Activated T-cell treated with anti-CD3 and anti-CD28 coated beads, Interleukin-2, amount 50 U/mL, for 24 hours (primary cell): ENCODE measurements at regions not wholly inside any gene's neighbourhood (a gene's known extent, or its start where the extent isn't known, plus 50 kb on each side); places are given as distances from the start of the nearest gene placed in this dataset.

Source experiments
- DNase-seq: peaks from one replicate; pipeline ENCODE4 v3.0.0-alpha.2; 2020
- H3K27ac Mint-ChIP-seq: 2 replicates; pipeline ENCODE4 v1.8.0; 2020; ENCODE audit warnings: mild to moderate bottlenecking, mixed read lengths
- H3K27me3 Mint-ChIP-seq: 2 replicates; pipeline ENCODE4 v1.8.0; 2020; ENCODE audit warnings: mixed read lengths
- H3K36me3 Mint-ChIP-seq: 2 replicates; pipeline ENCODE4 v1.8.0; 2020; ENCODE audit warnings: low read depth, mixed read lengths
- H3K4me1 Mint-ChIP-seq: 2 replicates; pipeline ENCODE4 v1.8.0; 2020; ENCODE audit warnings: low read depth, mixed read lengths
- H3K4me3 Mint-ChIP-seq: 2 replicates; pipeline ENCODE4 v1.8.0; 2020; ENCODE audit warnings: mild to moderate bottlenecking, moderate library complexity, mixed read lengths
- H3K9me3 Mint-ChIP-seq: 2 replicates; pipeline ENCODE4 v1.8.0; 2020; ENCODE audit warnings: mixed read lengths

DNA sequence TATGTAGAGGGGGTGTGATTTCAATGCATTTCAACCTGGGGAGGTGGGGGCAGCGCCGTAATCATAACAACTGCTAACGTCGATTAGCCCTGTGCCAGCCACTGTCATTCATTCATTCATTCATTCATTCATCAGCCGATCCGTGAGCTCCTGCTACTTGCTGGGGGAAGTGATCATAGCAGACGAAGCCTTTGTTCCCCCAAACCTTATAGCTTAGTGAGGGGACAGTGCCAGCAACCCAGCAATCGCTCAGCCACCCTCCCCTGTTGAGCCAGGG lies 106.5 kb upstream of the GSE1 start:
- Mint-ChIP-seq H3K4me3 (no peak overlapping the region), H3K36me3 (no peaks in the 10 kb centered on the region), H3K27me3 (no peaks in the 10 kb centered on the region), H3K9me3 (no peaks in the 10 kb centered on the region), H3K27ac (no peak overlapping the region), H3K4me1 (no peaks in the 10 kb centered on the region)
- no peak for DNase-seq

DNA sequence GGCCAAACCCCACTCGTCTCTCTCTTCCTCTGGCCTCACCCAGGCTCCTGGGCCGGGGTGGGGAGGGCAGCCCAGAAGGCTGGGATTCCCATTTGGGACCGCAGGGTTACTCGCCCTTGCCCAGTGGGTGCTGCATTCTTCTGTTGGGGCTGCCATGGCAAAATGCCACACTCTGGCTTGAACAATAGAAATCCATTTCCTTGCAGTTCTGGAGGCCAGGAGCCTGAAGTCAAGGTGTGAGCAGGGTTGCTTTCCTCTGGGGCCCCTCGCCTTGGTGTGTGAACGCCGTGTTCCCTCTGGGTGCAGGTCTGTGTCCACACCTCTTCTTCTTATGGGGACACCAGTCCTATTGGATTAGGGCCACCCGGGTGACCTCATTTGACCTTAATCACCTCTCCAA lies 105.8 kb upstream of the GSE1 start:
- H3K9me3 Mint-ChIP-seq, result no peaks in the 10 kb centered on the region
- no peak overlapping the region for H3K4me3 Mint-ChIP-seq
- H3K36me3 Mint-ChIP-seq, result no peaks in the 10 kb centered on the region
- H3K4me1 Mint-ChIP-seq, result no peaks in the 10 kb centered on the region
- no peaks in the 10 kb centered on the region for H3K27me3 Mint-ChIP-seq
- no peak for DNase-seq
- H3K27ac Mint-ChIP-seq, result no peak overlapping the region

DNA sequence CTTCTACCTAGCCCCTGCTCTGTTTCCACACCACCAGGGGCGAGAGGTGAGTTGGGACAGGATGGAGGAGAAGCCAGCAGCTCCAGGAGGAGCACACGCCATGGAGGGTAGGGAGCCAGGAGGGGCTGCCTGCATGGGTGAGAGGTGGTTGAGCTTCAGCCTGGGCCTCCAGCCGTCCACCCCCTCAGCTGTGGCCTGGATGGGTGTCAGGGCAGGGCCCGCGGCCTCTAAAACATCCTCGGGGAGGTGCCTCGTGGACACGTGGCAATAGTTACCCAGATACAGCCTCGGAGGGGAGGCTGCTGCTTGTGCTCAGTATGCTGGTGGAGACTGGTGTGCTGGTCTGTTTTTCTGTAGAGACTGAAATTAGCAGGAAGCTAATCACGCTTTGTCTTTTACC lies 104.7 kb upstream of the GSE1 start:
- no peaks in the 10 kb centered on the region for H3K36me3 Mint-ChIP-seq
- no peak overlapping the region for H3K27ac Mint-ChIP-seq
- H3K4me1 Mint-ChIP-seq, result no peaks in the 10 kb centered on the region
- H3K9me3 Mint-ChIP-seq, result no peaks in the 10 kb centered on the region
- no peaks in the 10 kb centered on the region for H3K27me3 Mint-ChIP-seq
- no peak for DNase-seq
- H3K4me3 Mint-ChIP-seq, result no peak overlapping the region

DNA sequence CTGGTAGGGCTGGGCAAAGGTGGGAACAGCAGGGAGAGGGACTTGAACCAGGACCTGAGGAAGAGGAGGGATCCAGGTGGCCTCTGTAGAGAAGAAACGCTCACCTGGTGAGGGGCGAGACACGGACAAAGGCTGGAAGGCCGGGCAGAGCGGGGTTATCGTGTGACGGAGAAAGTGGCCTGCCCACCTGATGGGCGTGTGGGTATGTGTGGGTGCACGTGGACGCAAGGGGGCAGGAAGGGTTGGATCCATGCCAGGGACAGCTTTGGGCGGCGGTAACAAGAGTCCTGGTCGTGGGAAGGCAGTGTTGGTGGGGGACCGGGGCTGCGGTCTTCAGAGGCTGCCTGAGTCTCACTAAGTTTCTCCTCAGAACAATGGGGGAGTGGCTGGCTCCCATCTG lies 104.1 kb upstream of the GSE1 start:
- Mint-ChIP-seq H3K27me3 (no peaks in the 10 kb centered on the region), H3K4me1 (no peaks in the 10 kb centered on the region), H3K36me3 (no peaks in the 10 kb centered on the region), H3K27ac (no peak overlapping the region), H3K4me3 (no peak overlapping the region), H3K9me3 (no peaks in the 10 kb centered on the region)
- DNase-seq, result no peak

DNA sequence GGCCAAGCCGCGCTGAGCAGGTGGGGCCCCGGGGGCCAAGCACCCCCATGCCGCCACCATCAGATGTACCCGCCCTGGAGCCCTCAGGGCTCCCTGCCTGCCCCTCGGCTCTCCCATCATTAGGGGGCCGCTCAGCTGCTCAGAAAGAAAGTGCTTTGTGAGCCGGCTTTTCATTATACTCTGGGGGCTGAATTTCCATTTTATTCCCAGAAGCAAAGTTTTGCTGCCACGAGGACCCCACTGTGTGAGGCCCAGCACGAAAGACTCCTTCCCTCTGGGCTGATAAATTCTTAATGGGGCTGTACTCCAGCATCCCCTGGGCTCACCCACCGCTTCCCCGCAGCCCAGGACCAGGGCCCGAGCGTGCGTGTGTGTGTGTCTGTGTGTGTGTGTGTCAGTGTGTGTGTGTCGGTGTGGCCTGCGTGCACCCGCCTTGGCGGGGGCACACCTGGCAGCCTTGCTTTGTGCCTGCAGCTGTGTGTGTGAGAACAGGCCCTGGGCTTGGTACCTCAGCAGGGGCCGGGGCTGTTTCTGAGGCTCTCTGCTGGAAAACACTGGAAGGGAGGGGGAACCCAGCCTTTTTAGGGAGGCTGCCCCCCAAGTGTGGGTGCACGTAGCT lies 103.0 kb upstream of the GSE1 start:
- H3K27me3 Mint-ChIP-seq, result no peaks in the 10 kb centered on the region
- no peak overlapping the region for H3K27ac Mint-ChIP-seq
- H3K9me3 Mint-ChIP-seq, result no peaks in the 10 kb centered on the region
- DNase-seq, result no peak
- H3K4me1 Mint-ChIP-seq, result no peaks in the 10 kb centered on the region
- H3K36me3 Mint-ChIP-seq, result no peaks in the 10 kb centered on the region
- no peak overlapping the region for H3K4me3 Mint-ChIP-seq

DNA sequence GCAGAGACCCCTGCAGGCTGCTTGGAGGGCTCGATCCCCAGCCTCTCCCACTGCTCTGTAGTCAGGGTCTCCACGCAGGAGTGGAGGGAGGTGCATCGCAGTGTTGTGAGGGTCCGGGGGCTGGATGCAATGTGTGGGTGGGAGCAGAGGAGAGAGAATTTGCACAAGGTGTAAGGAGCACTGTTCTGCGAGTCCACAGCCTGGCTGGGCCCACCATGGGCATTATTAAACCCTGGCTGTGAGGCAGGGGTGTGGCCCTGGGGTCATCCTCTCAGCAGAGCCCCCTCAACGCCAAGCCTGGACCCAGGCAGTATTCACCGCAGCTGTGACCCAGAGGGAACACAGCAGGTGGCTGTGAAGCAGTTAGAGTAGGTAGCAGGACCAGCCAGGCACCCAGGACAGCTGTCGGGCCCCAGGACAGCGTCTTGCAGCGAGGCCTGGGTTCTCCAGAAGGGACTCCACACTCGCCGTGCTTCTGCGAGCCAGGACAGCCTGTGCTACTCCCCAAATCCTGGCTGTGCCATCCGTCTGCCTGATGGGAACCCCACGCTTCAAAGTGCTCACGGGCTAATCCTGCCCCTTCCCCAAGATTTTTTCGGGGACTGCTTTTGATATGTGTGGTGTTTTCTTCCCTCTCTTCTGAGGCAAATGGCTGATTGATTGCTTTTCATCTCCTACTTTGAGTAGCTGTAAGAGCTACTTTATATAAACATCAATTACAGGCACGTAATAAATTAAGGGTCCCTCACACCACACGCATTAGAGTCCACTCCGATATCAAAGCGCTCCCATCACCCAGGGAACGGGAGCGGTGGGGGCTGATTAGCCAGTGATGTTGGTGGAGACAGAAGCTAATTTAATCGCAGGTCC lies 100.9 kb upstream of the GSE1 start:
- no peak for DNase-seq
- Mint-ChIP-seq H3K9me3 (no peaks in the 10 kb centered on the region), H3K27me3 (no peaks in the 10 kb centered on the region), H3K36me3 (no peaks in the 10 kb centered on the region), H3K4me3 (no peak overlapping the region), H3K27ac (no peak overlapping the region), H3K4me1 (no peaks in the 10 kb centered on the region)

DNA sequence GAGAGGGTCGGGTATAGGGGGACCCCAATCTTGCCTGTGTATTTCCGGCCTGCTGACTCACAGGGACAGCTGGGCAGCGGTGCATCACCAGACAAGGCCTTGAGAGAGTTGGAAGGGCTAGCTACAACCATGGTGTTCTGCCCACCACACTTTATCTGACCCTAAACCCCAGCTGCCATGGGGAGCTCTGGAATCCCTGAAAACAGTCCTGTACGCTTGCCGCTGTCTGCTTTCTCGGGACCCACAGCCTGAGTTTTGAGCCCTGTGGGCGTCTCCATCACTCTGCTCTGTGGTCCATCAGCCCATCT lies 100.4 kb upstream of the GSE1 start:
- no peaks in the 10 kb centered on the region for H3K9me3 Mint-ChIP-seq
- no peaks in the 10 kb centered on the region for H3K27me3 Mint-ChIP-seq
- H3K4me1 Mint-ChIP-seq, result no peaks in the 10 kb centered on the region
- DNase-seq, result no peak
- H3K27ac Mint-ChIP-seq, result no peak overlapping the region
- no peak overlapping the region for H3K4me3 Mint-ChIP-seq
- H3K36me3 Mint-ChIP-seq, result no peaks in the 10 kb centered on the region

DNA sequence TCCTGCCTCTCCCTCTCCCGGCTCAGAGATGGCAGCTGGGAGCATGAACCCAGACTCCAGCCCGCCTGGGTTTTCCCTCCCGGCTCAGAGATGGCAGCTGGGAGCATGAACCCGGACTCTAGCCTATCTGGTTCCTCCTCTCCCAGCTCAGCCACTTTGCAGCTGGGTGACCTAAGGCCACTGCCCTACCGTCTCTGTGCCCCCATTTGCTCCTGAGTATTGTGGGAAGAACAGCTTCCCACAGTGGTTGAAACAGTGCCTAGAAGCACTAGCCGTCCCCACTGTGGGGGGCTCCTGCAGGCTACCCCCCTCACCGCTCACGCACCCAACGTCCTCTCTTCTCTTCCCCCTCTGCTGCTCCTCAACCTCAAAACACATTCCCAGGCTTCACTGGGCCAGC lies 99.9 kb upstream of the GSE1 start:
- no peaks in the 10 kb centered on the region for H3K4me1 Mint-ChIP-seq
- H3K27ac Mint-ChIP-seq, result no peak overlapping the region
- no peaks in the 10 kb centered on the region for H3K27me3 Mint-ChIP-seq
- no peak for DNase-seq
- no peaks in the 10 kb centered on the region for H3K36me3 Mint-ChIP-seq
- no peak overlapping the region for H3K4me3 Mint-ChIP-seq
- H3K9me3 Mint-ChIP-seq, result no peaks in the 10 kb centered on the region

DNA sequence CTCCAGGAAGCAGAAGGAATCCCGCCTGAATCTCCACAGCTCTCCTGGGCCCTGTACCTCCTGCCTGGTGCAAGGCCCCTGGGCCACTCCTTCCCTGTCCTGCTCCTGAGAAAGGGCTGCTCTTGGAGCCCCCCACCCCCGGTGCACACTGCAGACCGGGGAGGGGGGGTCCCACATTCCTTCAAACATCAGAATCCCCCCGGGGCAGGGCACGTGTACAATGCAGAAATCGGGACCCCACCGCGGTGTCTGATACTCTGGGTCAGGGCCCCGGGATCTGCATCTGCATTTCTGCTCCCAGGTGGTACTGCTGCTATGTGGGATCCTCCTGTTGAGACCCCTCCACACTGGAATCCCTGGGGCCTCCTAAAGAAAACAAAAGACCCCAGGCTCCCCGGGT lies 99.5 kb upstream of the GSE1 start:
- H3K9me3 Mint-ChIP-seq, result no peaks in the 10 kb centered on the region

DNA sequence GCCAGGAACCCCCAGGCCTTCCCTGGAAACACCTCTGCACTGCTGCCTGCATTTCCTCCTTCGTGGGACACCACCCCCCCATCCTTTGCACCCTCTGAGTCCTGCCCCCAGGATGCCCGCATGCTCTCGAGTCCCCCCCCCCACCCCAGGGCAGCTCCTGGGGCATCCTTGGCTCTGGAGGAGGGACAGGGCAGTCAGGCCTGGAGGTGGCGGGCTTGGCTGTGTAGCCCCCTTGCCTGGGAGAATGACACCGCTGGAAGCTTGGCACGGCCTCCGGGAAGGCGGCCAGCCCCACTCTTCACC lies 98.9 kb upstream of the GSE1 start:
- Mint-ChIP-seq H3K4me1 (no peaks in the 10 kb centered on the region), H3K27me3 (no peaks in the 10 kb centered on the region), H3K9me3 (no peaks in the 10 kb centered on the region), H3K27ac (no peak overlapping the region), H3K36me3 (no peaks in the 10 kb centered on the region), H3K4me3 (no peak overlapping the region)
- DNase-seq, result no peak

More for the DNA sequence above, 99.5 kb upstream of the GSE1 start:
- H3K4me1 Mint-ChIP-seq, result no peaks in the 10 kb centered on the region
- H3K27me3 Mint-ChIP-seq, result no peaks in the 10 kb centered on the region
- no peak for DNase-seq
- H3K36me3 Mint-ChIP-seq, result no peaks in the 10 kb centered on the region
- H3K4me3 Mint-ChIP-seq, result no peak overlapping the region
- H3K27ac Mint-ChIP-seq, result no peak overlapping the region

DNA sequence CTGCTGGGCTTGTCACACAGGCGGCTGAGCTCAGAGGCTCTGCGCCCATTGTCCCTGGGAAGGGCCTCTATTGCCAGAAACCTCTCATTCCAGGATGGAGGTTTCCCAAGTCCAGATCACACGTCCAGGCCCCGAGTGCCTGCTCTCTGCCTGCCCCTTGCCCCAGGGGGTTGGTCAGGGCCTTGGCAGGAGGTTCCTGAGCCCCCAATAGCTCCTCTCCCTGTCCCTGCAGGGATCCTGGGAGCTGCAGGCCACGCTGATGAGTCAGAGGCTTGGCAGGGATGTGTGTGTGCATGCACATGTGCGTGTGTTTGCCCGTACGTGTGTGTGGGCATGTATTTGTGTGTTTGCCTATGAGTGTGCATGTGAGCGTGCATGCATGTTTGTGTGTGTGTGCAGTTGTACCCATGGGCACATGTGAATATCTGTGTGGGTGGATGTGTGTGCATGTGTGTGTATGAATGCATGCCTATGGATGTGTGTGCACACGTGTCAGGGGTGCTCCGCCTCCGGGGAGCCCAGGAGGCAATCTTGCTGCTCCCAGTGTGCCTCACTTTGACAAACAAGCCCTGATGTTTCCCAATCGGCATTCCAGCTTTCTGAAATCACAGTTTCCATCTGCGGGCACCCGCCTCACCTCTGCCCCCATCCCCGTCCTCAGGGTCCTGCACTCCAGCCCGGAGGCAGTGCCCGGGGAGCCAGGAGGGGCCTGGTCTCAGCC lies 98.4 kb upstream of the GSE1 start:
- no peaks in the 10 kb centered on the region for H3K36me3 Mint-ChIP-seq
- H3K9me3 Mint-ChIP-seq, result peaks cover 3% of the 10 kb centered on the region
- DNase-seq, result no peak
- no peak overlapping the region for H3K4me3 Mint-ChIP-seq
- no peak overlapping the region for H3K27ac Mint-ChIP-seq
- H3K4me1 Mint-ChIP-seq, result no peaks in the 10 kb centered on the region
- no peaks in the 10 kb centered on the region for H3K27me3 Mint-ChIP-seq

DNA sequence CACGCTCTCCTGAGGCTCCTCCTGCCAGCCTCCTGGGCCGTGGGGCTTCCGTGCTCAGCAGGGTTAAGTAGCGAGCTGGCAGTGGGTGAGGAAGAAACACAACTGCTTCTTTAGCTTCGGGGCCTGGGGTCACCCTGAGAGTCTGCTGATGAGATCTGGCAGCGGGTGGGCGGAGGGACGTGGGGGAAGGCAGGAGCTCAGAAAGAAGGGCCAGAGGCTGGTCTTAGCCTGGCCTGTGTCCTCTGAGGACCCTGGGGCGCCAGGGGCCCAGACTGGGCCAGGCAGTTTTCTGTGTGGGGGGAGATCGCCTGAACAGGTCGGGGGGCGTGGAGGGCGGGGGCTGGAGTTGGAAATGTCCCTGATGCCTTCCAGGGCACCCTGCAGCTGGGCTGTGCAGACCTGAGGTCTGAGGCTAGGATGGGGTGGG lies 97.8 kb upstream of the GSE1 start:
- peaks cover 3% of the 10 kb centered on the region for H3K9me3 Mint-ChIP-seq
- DNase-seq, result no peak
- no peaks in the 10 kb centered on the region for H3K36me3 Mint-ChIP-seq
- H3K4me3 Mint-ChIP-seq, result no peak overlapping the region
- no peak overlapping the region for H3K27ac Mint-ChIP-seq
- no peaks in the 10 kb centered on the region for H3K4me1 Mint-ChIP-seq
- no peaks in the 10 kb centered on the region for H3K27me3 Mint-ChIP-seq

DNA sequence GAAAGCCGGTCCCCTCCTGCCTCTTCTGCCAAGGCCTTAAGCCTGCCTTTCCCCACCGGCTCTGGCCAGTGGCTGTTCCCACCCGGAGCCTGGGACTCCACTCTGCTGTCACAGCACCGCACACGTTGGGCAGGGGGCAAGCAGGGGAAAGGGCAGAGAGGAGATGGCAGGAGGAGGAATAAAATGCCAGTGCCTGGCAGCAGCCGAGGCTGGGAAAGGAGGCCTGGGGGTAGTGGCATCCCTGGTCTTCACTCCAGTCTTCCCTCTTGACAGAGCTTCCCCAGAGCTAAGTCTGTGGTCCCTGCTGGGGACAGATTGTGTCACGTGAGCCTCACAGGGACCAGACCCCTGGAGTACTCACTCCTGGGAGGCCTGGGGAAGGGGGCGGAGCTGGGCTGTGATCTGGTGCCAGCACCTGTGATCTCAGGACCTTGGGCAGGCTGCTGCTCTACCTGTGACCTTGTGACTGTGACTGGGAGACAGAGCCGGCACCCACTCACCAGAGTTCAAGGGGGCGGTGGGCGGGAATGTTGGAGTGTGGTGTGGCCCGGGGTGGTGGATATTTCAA lies 97.2 kb upstream of the GSE1 start:
- no peaks in the 10 kb centered on the region for H3K27me3 Mint-ChIP-seq
- peaks cover 3% of the 10 kb centered on the region for H3K9me3 Mint-ChIP-seq
- H3K36me3 Mint-ChIP-seq, result no peaks in the 10 kb centered on the region
- H3K4me3 Mint-ChIP-seq, result no peak overlapping the region
- H3K27ac Mint-ChIP-seq, result no peak overlapping the region
- no peaks in the 10 kb centered on the region for H3K4me1 Mint-ChIP-seq
- DNase-seq, result no peak

DNA sequence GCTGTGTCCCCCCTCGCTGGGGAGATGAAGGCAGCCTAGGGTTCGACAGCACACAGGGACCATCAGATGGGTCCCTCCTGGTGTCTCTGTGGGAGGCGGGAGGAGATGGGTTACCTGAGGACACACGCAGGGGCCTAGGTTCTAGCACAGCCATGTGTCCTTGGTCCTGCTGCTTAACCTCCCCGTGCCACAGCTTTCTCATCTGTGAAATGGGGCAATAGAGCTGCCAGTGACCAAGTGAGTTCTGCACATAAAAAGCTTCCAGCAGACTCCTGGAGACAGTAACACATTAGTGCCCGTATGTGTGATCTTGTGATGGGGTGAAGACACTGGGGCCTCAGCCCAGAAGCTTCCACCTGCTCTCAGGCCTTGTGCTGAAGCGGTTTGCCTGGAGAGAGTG lies 96.0 kb upstream of the GSE1 start:
- DNase-seq, result no peak
- no peak overlapping the region for H3K27ac Mint-ChIP-seq

DNA sequence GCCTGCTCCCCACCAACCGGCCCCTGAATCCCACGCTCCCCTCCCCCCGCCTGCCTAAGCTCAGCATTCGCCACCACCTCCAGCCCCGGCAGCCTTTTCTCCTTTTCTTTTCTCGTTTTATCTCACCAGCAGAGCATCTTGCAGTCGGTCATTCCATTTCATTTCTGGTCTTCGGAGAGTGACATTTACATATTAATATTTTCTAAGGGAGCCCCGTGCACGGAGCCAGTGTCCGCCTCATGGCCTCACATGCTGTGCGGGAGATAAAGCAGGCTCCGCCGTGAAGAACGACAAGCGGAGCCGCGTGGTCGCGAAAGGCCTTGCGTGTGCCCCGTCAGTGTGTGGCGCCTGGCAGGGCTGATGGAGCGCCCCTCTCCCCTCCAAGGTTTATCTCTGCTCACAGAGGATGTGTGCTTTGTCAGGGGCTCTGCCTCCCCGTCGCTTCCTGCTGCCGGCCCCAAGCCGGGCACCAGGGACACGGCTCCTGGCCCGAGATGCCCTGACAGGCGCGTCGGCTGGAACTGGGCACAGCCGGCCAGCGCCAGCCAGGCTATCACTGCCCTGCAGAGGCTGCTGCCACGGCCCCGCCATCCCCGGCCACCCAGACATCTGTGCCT lies 95.5 kb upstream of the GSE1 start:
- H3K4me1 Mint-ChIP-seq, result no peaks in the 10 kb centered on the region
- no peaks in the 10 kb centered on the region for H3K27me3 Mint-ChIP-seq
- H3K4me3 Mint-ChIP-seq, result no peak overlapping the region

More for the DNA sequence above, 96.0 kb upstream of the GSE1 start:
- Mint-ChIP-seq H3K4me1 (no peaks in the 10 kb centered on the region), H3K4me3 (no peak overlapping the region), H3K36me3 (no peaks in the 10 kb centered on the region), H3K27me3 (no peaks in the 10 kb centered on the region), H3K9me3 (peaks cover 3% of the 10 kb centered on the region)

More for the DNA sequence above, 95.5 kb upstream of the GSE1 start:
- peaks cover 3% of the 10 kb centered on the region for H3K9me3 Mint-ChIP-seq
- H3K36me3 Mint-ChIP-seq, result no peaks in the 10 kb centered on the region
- no peak overlapping the region for H3K27ac Mint-ChIP-seq
- no peak for DNase-seq
